Glomerular visceral epithelial cell (primary cell): ENCODE measurements at regions not wholly inside any gene's neighbourhood (a gene's known extent, or its start where the extent isn't known, plus 50 kb on each side); places are given as distances from the start of the nearest gene placed in this dataset.
A peak's percentile ranks its signal among the peaks of the same experiment; 100 is the strongest.
"Not testable (repeated sequence)": the region's sequence is repeated elsewhere in the genome, so short reads cannot be mapped to it uniquely, and the experiment has no call there.

Experiments used
- DNase-seq: peaks from one replicate; pipeline ENCODE4 v3.0.0-alpha.2; 2016; ENCODE audit errors: extremely low spot score

DNA sequence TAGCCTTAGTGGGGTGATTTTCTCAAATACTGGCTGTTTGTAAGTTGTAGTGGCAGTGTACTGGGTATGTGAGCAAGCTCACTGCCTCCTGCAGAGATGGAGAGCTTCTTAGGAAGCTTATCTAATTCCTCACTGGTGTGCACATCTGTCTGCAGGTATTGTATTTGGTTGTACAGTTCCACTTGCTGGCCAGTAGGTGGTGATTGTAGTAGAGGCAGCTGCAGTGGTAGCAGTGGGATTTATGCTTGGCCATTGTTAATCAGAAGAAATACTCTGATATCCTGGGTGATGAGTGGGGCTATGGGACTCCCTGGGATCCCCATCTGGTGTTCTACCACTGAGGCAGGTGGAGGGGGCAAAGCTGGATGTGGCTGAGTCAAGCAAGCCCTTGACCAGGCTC, 276.1 kb upstream of the SPAG17 start:
- DNase-seq: no peak

DNA sequence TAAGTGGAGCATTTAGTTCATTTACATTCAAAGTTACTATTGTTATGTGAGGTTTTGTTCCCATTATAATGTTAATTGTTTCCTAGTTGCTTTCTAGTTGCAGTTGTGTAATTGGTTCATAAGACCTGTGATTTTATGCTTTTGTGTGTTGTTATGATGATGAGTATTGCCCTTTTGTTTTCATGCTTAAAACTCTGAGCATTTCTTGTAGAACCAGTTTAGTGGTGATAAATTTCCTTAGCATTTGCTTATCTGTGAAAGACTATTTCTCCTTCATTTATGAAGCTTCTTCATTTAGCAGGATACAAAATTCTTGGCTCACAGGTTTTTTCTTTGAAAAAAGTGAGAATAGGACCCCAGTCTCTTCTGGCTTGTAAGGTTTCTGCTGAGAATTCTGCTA, 274.8 kb upstream of the SPAG17 start:
- DNase-seq: no peak

DNA sequence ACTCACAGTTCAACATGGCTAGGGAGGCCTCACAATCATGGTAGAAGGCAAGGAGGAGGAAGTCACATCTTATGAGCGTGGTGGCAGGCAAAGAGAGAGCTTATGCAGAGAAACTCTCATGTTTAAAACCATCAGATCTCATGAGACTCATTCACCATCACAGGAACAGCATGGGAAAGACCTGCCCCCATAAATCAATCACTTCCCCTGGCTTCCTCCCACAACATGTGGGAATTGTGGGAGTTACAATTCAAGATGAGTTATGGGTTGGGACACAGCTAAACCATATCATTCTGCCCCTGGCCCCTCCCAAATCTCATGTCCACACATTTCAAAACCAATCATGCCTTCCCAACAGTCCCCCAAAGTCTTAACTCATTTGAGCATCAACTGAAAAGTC, 268.8 kb upstream of the SPAG17 start:
- DNase-seq: not testable (repeated sequence)

DNA sequence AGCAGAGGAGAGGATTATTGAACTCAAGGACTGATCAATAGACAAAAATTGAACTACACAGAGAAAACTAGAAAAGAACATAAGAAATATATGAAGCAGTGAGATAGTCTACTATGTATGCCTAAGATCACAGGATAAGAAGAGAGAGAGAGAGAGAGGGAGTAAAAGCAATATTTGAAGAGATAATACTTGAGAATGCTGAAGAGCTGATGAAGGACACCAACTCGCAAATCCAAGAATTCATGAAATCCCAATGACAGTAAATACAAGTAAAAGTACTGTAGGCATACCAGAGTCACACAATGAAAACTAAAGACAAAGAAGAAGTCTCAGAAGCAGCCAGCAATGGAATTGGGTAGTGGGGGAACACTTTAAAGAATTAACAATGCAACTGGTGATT, 260.1 kb upstream of the SPAG17 start:
- DNase-seq: no peak

DNA sequence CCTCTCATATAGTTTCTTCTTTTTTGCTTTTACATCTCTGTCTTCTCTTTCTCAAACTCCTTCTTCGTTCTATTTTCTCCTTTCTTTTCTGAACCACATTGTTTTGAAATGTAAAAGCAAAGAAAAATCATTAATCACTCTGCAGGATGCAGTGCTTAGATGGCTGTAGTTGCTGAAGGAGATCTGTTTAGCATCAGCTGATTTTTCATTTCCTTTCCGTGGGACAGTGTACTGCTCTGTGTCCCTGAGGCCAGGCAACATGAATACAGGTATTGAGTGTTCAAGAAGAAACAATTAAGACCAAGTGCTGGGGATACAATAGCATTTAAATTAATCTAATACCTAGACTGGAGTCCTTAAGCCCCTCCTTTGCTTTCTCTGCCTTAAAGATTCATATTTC, 257.2 kb upstream of the SPAG17 start:
- no peak for DNase-seq

DNA sequence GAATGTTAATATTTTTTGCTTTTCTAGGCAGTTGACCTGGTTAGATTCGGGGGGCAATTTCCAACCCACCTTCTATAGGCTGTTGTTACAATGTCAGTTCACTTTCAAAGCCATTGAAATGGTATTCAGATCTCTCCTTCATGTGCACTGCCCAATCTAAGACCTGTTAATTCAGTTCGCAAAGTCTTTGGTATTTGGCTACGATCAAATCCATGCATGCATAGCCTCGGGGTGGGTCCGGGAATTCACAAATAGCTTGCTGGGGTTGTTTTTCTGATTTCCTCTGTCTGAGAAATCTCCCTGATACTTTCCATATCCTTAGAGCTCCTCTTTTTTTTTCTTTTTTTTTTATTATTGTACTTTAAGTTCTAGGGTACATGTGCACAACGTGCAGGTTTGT, 252.6 kb upstream of the SPAG17 start:
- DNase-seq: no peak

DNA sequence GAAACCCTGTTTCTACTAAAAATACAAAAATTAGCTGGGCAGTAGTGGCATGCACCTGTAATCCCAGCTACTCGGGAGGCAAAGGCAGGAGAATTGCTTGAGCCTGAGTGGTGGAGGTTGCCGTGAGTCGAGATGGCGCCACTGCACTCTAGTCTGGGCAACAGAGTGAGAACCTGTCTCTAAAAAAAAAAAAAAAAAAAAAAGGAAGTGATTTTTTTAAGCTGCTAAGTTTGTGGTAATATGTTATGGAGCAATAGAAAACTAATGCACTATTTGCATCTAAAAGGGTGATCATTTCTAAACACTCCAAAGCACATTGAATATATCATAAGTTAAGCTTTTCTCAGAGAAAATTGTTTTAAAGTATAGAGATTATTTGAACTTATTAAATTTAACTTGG, 244.8 kb upstream of the SPAG17 start:
- DNase-seq: no peak

DNA sequence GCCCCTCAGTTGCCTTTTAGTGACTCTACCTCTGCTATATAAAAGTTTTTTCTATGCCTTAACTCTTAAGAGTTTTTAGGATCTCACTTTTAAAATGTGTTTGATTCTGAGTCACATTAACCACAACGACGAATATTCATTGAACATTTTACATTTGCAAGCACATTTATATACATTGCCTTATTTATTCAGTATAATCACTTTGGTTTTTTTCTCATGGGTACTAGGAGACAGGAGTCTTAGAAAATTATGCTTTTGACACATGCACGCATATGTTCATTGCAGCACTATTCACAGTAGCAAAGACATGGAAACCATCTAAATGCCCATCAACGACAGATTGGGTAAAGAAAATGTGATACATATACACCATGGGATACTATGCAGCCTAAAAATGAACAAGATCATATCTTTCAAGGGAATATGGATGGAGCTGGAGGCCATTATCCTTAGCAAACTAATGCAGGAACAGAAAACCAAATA, 236.9 kb upstream of the SPAG17 start:
- DNase-seq: no peak

DNA sequence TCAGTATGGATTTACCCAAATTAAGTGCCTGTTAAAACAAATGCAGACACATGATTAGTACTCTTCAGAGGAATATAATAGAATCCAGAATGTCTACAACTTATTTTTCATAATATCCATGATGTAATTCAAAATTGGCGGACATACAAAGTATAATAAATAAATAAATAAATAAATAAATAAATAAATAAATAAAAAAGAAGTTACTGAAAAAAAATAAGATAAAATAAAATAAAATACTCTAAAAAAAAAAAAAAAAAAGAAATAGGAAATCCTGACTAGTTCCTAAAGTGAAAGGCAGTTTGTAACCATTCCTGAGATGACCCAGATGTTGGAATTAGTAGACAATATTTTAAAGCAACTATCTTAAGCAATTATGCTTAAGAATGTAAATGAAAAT, 219.0 kb upstream of the SPAG17 start:
- no peak for DNase-seq

DNA sequence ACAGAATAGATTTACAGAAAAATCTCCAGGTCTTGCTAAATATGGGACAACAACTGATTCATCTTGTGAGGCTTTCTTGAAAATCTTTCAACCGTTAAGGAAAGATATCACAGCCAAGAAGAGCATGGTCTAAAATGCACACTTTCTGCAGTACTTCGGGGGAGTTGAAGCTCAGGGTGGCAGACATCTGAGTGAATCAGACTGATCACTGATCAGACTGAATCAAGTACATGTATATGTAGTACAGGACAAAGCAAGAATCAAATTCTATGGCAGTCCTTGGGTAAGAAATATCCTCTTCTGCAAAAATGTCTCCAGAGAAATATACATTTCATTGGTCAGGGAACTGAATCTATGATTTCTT, 212.4 kb upstream of the SPAG17 start:
- peak; percentile 1 for DNase-seq

DNA sequence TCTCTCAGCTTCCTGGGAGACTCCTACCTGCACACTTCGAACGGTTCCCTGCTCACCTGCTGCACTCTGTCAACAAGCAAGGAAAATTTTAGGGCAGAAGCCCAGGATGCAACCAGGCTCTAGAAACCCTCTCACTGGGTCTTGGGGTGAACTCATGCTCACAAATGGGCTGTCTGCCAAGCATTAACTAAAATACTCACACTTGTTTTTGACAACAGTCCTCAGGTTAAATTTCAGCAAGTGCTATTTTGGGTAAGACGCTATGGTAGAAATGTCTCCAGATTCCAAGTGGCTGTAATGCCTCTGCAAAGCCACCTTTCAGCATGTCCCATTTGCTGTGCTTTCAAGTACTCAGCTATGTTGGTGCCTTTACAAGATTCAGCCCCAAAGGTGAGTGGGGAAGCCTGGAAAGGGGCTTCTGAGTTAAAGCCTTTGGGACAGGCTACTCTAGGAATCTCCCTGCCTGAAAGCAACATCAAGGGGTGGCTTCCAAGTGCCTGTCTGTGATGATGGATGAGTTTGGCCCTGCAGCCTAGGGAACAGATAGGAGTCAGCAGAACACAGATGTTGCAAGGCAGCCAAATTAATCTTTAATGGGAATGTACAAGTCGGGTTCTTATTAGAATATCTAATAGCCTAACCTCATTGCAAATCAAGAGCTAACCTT, 211.9 kb upstream of the SPAG17 start:
- peak; percentile 11 for DNase-seq

DNA sequence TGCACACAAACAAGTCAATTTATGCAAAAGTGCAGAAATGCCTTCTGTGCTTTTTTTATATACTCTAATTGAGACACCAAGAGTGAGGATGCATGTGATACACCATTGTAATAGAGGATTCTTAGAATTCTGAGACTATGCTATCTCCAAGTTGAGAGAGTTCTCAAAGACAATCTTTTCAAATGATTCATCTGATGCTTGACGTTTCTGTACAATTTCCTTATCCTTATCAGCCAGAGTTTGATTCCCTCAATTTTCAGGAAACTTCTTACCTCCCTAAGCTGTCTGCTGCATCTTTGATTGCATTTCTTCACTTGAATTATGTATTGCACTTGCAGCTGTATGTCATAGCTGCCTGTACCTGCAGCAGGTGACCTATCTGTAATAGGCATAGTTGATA, 211.3 kb upstream of the SPAG17 start:
- DNase-seq: no peak

DNA sequence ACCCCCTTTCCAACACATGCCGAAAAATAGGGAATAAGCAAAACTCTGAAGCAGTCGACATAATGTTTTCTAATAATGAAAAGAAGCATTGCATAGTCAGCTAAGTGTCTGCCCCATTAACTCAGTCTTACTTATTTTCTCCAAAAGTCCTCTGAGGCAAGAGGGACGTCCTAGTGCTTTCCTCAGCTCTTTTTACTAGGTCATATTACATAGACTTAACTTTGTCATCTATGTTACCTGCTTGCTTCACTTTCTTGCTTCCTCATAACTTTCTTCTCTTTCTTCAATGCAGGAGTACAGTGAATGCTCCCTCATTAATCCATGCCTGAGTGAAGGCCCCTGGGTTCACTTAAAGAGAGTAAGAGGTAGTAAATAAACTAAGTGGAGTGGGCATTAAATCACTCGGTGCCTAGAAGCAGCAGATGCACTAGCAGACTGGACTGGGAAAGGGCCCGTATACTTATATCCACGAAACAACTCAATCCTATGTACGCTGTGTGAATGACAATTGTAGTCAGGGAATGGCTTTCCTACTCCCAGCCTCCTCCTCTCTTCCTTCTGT, 210.5 kb upstream of the SPAG17 start:
- no peak for DNase-seq

DNA sequence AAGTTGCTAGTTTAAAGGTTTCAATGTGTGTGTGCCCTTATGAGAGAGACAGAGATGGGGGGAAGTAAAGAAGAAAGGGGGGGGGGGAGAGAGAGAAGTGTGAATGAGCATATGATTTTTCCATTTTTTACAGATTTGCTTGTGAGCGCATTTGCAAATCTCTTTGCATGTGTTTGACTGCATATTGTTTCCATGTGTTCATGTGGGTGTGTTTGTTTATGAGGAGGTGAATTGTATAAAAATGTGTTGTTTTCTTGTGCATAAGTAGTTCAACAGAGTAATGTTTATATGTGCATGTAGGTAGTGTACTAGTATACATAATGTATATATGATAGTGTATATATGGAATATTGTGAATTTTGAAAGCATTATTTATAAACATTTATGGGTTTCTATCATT, 205.9 kb upstream of the SPAG17 start:
- DNase-seq: no peak

DNA sequence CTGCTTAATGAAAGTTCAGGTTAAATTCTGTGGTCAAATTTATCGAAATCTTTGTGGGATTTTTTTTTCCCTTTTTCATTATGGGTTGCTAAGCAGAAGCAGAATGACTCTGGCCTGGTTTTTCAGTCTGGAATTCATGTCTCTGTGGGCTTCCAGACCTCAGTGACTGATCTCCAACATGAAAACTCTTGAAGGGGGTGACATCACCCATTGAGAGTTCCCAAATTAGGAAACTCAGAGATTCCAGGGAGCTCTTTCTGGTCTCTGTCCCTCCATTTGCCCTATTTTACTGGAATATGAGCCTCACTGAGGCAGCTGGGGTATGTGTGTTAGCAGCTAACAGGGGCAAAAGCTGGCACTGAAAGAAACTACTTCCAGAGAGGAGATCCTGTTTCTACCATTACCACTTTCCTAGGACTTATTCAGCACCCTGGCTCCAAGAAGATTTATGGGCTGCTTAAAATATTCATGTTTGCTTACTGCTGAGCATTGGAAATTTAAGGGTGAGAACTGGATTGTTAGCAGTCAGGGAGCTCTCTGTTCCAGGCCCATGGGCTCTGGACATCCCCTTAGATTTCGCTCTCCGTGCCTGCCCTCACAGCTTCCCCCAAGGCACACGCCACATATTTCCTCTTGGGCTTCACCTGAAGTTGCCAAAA, 203.4 kb upstream of the SPAG17 start:
- no peak for DNase-seq

DNA sequence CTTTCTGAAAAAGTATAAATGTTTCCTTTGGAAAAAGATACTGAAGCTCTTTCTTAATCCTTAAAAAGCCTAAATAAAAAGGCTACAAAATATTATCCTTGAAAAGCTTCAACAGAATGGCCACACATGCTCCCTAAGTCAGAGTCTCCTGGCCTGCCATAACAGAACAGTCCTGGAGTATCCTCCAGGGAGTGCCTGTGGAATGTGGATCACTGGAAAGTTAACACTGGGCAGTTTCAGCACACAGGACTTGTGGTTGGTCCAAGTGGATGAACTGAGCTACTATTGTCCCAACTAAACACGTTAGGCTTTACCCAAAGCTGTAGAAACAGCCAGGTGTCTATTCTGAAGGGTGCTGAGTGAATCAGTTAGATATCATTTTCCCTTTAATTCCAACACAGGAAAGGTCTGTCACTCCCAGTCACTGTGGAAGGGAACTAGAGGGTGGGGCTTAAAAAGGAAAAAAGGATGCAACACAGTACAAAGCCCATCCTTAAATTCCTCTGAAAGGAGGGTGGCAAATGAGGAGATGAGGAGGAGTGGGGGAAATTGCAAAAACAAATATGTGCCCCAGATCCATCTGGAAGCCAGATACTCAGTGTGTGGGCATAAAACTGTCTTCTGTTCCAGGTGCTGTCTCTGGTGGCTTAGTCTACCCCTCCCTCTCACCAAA, 196.3 kb upstream of the SPAG17 start:
- no peak for DNase-seq

DNA sequence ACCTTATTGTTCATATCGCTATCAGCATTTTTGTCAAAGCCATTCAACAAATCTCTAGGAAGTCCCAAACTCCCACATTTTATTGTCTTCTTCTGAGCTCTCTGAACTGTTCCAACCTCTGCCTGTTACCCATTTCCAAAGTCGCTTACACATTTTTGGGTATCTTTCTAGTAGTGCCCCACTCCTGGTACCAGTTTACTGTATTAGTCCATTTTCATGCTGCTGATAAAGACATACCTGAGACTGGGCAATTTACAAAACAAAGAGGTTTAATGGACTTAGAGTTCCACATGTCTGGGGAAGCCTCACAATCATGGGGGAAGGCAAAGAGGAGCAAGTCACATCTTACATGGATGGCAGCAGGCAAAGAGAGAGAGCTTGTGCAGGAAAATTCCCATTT, 192.2 kb upstream of the SPAG17 start:
- DNase-seq: not testable (repeated sequence)

DNA sequence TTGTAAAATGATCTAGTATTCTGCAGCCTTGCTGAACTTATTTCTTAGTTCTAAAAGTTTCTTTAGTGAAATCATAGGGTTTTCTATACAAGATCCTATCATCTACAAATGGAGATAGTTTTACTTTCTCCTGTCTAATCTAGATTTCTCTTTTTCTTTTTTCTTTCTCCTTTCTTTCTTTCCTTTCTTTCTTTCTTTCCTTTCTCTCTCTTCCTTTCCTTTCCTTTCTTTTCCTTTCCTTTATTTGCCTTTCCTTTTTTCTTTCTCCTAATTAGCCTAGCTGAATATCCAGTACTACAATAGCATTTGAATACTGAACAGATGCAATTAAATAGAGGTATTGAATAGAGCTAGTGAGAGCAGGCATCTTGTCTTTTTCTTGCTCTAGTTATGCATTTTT, 186.6 kb upstream of the SPAG17 start:
- DNase-seq: no peak

DNA sequence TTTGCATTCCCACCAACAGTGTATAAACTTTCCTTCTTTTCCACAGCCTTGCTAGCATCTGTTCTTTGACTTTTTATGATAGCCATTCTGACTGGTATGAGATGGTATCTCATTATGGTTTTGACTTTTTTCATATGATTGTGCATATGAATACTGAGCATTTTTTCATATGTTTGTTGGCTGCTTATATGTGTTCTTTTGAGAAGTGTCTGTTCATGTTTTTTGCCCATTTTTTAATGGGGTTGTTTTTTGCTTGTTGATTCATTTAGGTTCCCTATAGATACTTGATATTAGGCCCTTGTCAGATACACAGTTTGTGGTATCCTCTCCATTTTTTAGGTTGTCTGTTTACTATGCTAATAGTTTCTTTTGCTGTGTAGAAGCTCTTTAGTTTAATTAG, 185.8 kb upstream of the SPAG17 start:
- DNase-seq: no peak

DNA sequence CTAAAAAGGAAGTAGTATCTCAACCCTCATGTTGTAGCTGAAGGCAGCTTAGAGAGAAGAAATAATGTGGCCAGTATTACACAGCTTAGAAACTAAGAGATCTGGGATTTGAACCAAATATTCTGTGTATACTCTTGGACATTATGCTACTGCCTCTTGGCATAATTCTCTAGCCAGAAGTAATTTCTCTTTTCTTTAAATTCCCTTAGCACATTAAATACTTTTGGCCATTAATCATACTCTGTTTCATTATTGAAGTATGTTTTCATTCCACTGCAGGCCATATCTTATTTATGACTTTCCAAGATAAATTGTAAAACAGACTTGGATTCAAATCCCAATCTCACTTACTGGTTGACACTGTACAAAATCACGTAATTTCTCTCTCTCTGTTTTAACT, 181.3 kb upstream of the SPAG17 start:
- DNase-seq: no peak

DNA sequence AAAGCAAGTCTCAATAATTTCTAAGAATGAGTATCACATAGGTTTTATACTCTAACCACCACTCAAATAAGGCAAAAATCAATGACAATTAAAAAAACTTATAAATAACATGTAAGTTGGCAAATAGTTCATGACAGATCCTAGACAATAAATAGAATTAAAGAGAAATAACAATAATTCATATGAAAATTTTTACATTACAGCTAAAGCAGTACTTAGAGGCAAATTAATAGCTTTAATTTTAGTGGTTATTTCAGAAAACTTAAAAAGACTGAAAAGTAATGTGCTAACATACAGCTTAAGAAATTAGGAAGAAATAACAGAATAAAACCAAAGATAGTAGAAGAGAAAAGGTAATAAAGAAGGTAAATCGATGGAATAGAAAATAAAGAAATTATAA, 179.9 kb upstream of the SPAG17 start:
- DNase-seq: no peak

DNA sequence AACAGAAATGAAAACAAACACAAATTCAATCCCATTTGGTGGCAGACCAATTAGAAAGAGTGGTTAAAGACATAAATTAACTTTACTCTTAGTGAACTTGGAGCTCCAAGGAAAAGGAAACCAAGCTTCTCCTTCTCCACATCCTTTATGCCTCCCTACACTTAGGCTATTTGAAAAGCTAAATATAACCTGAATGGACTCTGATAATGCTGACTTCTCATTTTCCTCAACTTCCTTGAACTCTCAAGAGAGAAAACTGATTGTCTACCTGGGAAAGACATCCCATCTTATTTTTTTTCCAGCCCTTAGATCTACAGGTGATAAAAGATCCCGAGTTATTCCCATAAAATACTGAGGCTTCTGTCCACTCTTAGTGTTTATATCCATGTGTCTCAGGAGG, 178.4 kb upstream of the SPAG17 start:
- DNase-seq: no peak

DNA sequence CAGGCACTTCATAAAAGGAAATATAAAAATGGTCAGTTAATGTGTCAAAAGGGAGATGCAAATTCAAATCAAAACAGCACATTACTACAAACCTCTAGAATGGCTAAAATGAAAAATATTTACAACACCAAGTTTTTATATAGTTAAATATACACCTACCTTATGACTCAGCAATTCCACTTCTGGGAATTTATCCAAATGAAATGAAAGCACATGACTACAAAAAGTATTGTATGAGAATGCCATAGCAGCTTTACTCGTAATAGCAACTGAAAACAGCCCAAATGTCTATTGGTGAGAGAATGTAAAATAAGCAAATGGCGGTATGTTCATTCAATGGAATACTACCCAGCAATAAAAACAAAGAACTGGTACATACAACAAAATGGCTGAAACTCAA, 175.8 kb upstream of the SPAG17 start:
- peak; percentile 45 for DNase-seq
